Naive thymus-derived CD4-positive, alpha-beta T cell (primary cell): ENCODE measurements at regions not wholly inside any gene's neighbourhood (a gene's known extent, or its start where the extent isn't known, plus 50 kb on each side); places are given as distances from the start of the nearest gene placed in this dataset.

ENCODE experiments used
- ATAC-seq: fragments of 150-1000 bp; cut with Tn5 transposase; 2 replicates; pipeline ENCODE4 v1.10.0; 2021; ENCODE audit warnings: mild to moderate bottlenecking, moderate library complexity
- CTCF ChIA-PET: fragments of 350-600 bp; sonication (Branson Sonifier 250); formaldehyde crosslinking; loops from one replicate; lab custom pipeline; 2021; ENCODE audit warnings: antibody characterized with exemption; lab: Charles Lee
- POLR2A ChIA-PET: fragments of 350-600 bp; sonication (Branson Sonifier 250); formaldehyde crosslinking; loops from one replicate; lab custom pipeline; 2021; ENCODE audit warnings: antibody characterized with exemption, inconsistent platforms; lab: Charles Lee
- DNase-seq, 9 donors: peaks; one replicate each; pipeline versions ENCODE4 v3.0.0 to v3.0.0-alpha.2; 2020 to 2022; ENCODE audit warnings: mixed read lengths in 1 of 9
- H3K27ac ChIP-seq: one replicate; pipeline ENCODE4 v1.7.0; 2013; ENCODE audit warnings: mild to moderate bottlenecking, low read depth, low read length, moderate library complexity
- H3K27me3 ChIP-seq, 2 donors: one replicate each; pipeline ENCODE4 v1.7.0; 2013; ENCODE audit warnings: low read length in 2 of 2, mild to moderate bottlenecking in 2 of 2, moderate library complexity in 2 of 2; ENCODE audit not compliant: control insufficient read depth in 2 of 2, insufficient read depth in 2 of 2
- H3K36me3 ChIP-seq, 3 experiments: 1 replicate in 2 of 3; 2 replicates in 1 of 3; pipeline ENCODE4 v1.7.0; 2013; ENCODE audit warnings: low read length in 3 of 3, mild to moderate bottlenecking in 3 of 3, moderate library complexity in 1 of 3; ENCODE audit not compliant: insufficient read depth in 3 of 3, control insufficient read depth in 2 of 3
- H3K4me1 ChIP-seq, 2 donors: one replicate each; pipeline ENCODE4 v1.7.0; 2013; ENCODE audit warnings: low read length in 2 of 2, mild to moderate bottlenecking in 2 of 2, moderate library complexity in 1 of 2; ENCODE audit not compliant: control insufficient read depth in 2 of 2, insufficient read depth in 2 of 2
- H3K4me3 ChIP-seq: 2 replicates; pipeline ENCODE4 v1.7.0; 2013; ENCODE audit warnings: mild to moderate bottlenecking, low read length
- H3K9me3 ChIP-seq, 3 experiments: 1 replicate in 2 of 3; 2 replicates in 1 of 3; pipeline ENCODE4 v1.7.0; 2013; ENCODE audit warnings: low read length in 3 of 3; ENCODE audit not compliant: control insufficient read depth in 2 of 3
- H3K27ac Mint-ChIP-seq, 9 donors: one replicate each; pipeline ENCODE4 v1.8.0; 2020 to 2022; ENCODE audit warnings: mixed read lengths in 9 of 9, mild to moderate bottlenecking in 8 of 9, moderate library complexity in 5 of 9, inconsistent platforms in 2 of 9
- H3K27me3 Mint-ChIP-seq, 5 donors: one replicate each; pipeline ENCODE4 v1.8.0; 2021 to 2022; ENCODE audit warnings: mixed read lengths in 5 of 5, mild to moderate bottlenecking in 1 of 5
- H3K36me3 Mint-ChIP-seq, 5 donors: one replicate each; pipeline ENCODE4 v1.8.0; 2020 to 2022; ENCODE audit warnings: mixed read lengths in 5 of 5, mild to moderate bottlenecking in 3 of 5, inconsistent platforms in 1 of 5
- H3K4me1 Mint-ChIP-seq, 7 donors: one replicate each; pipeline ENCODE4 v1.8.0; 2020 to 2022; ENCODE audit warnings: mixed read lengths in 7 of 7, mild to moderate bottlenecking in 3 of 7, inconsistent platforms in 1 of 7
- H3K4me3 Mint-ChIP-seq, 10 donors: one replicate each; pipeline ENCODE4 v1.8.0; 2020 to 2022; ENCODE audit warnings: mild to moderate bottlenecking in 10 of 10, mixed read lengths in 10 of 10, moderate library complexity in 6 of 10, inconsistent platforms in 2 of 10
- H3K9me3 Mint-ChIP-seq, 11 donors: one replicate each; pipeline ENCODE4 v1.8.0; 2020 to 2022; ENCODE audit warnings: mixed read lengths in 11 of 11, mild to moderate bottlenecking in 4 of 11, inconsistent platforms in 1 of 11, moderate library complexity in 1 of 11
- intact Hi-C, 2 donors: fragments of 100-400 bp; cut with micrococcal nuclease; formaldehyde crosslinking; loops; one replicate each; pipeline ENCODE4 v1.15.1; 2023

DNA sequence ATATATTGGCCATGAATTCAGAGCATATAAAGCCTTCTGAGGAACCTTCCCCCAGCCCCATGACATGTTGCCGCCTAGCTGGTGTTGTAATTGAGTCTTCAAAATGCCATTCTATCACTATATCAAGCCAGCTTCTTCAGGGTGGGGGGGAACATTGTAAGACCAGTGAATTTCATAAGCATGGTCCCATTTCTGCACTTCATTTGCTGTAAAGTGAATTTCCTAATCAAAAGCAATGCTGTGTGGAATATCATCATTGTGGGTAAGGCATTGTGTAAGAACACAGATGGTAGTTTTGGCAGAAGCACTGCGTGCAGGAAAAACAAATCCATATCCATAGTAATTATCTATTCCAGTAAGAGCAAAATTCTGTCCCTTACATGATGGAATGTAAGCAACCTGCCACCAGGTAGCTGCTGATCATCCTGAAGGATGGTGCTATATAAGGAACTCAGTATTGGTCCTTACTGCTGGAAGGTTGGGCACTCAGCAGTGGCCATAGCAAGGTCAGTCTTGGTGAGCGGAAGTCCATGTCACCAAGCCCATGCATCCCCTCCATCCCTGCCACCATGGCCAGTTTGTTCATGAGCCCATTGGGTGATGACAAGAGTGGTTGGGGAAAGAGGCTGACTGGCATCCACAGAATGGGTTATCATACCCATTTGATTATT lies 159.4 kb downstream of the COPS8 start:
- POLR2A ChIA-PET, result no interaction called here
- CTCF ChIA-PET, result no interaction called here
- no peak for DNase-seq

DNA sequence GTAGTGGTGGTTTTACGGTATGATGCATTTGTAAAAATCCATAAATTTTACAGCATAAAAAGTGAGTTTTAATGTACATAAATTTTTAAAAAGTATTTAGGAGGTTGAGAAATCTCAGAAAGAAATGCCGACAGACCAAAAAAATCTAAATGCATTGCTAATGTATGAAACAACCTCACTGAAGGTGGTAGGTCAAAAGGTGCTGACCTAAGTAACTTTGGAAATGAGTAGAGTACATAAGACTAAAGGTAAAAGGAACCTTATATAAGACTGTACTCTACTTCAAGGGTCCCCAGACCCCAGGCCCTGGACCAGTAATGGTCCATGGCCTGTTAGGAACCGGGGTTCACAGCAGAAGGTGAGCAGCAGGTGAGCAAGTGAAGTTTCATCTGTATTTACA lies 163.4 kb downstream of the COL6A3 start:
- Histone ChIP-seq H3K4me1 (no peaks in the 10 kb centered on the region), H3K27ac (no peak overlapping the region), H3K4me3 (no peak overlapping the region), H3K36me3 (no peaks in the 10 kb centered on the region), H3K27me3 (no peaks in the 10 kb centered on the region), H3K9me3 (no peaks in the 10 kb centered on the region)
- ATAC-seq (no peak), DNase-seq (no peak)
- Mint-ChIP-seq H3K4me1 (no peaks in the 10 kb centered on the region), H3K27me3 (peaks cover 8 to 26% (median 13%) of the 10 kb centered on the region in 5 donors), H3K9me3 (peaks cover 0 to 10% (median 0%) of the 10 kb centered on the region in 11 donors), H3K4me3 (no peak overlapping the region), H3K27ac (no peak overlapping the region), H3K36me3 (peaks cover 0 to 4% (median 0%) of the 10 kb centered on the region in 5 donors)
- CTCF ChIA-PET, result no interaction called here
- intact Hi-C loops, result no loop called here
- POLR2A ChIA-PET, result no interaction called here

More for the DNA sequence above, 159.4 kb downstream of the COPS8 start:
- H3K27me3 Mint-ChIP-seq, result peaks cover 2 to 31% (median 16%) of the 10 kb centered on the region in 5 donors
- intact Hi-C loops, result no loop called here
- Histone ChIP-seq H3K4me1 (no peaks in the 10 kb centered on the region), H3K4me3 (no peak overlapping the region), H3K27ac (no peak overlapping the region), H3K36me3 (no peaks in the 10 kb centered on the region), H3K27me3 (no peaks in the 10 kb centered on the region), H3K9me3 (peaks cover 0 to 19% (median 0%) of the 10 kb centered on the region in 3 experiments)
- H3K27ac Mint-ChIP-seq, result no peak overlapping the region
- peaks cover 0 to 4% (median 4%) of the 10 kb centered on the region in 5 donors for H3K36me3 Mint-ChIP-seq
- no peak overlapping the region for H3K4me3 Mint-ChIP-seq
- ATAC-seq, result no peak
- H3K9me3 Mint-ChIP-seq, result peaks cover 0 to 47% (median 16%) of the 10 kb centered on the region in 11 donors
- no peaks in the 10 kb centered on the region for H3K4me1 Mint-ChIP-seq

- Mint-ChIP-seq H3K9me3 (peaks cover 0 to 5% (median 0%) of the 10 kb centered on the region in 11 donors), H3K4me1 (no peaks in the 10 kb centered on the region), H3K27me3 (peaks cover 6 to 24% (median 11%) of the 10 kb centered on the region in 5 donors), H3K36me3 (peaks cover 0 to 4% (median 0%) of the 10 kb centered on the region in 5 donors), H3K4me3 (no peak overlapping the region), H3K27ac (no peak overlapping the region)
- ATAC-seq, result no peak
- no peak overlapping the region for H3K27ac ChIP-seq
- no peaks in the 10 kb centered on the region for H3K4me1 ChIP-seq
- CTCF ChIA-PET, result no interaction called here
- H3K4me3 ChIP-seq, result no peak overlapping the region
- no peak for DNase-seq
- no peaks in the 10 kb centered on the region for H3K9me3 ChIP-seq
- intact Hi-C loops, result no loop called here
- no peaks in the 10 kb centered on the region for H3K27me3 ChIP-seq
- POLR2A ChIA-PET, result no interaction called here
- no peaks in the 10 kb centered on the region for H3K36me3 ChIP-seq
These were observed 162.0 kb downstream of the COL6A3 start for GRCh38 chr2:237251986-237252385.

DNA sequence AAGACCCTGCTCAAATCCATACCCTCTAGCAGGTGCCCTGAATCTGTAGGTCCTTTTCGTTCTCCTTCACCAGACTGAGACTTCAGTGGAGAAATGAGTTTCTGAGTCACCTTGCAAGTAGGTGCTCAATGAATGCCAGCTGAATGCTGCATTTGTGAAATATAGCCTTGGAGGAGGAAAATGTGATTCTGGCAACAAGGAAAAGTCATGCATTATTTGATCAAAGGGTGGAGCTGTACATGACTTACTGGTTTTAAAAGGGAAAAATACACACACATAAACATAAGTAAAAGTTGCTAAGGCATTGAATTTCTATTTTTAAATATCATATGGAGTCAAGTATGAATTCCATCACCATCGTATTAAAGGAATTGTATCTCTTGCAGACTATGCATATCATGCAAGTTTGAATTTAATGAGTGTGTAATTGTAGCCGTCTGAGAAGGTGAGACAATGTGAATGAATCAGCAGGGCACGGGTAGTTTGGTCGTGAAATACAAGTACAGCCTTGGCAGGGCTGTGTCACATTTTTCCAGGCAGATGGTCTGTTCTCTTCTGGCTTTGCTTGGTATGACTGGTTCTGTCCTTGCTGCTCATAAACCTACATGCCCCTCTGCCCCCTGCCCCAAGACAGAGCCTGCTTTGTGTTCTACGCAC lies 160.8 kb downstream of the COL6A3 start:
- Mint-ChIP-seq H3K4me3 (no peak overlapping the region), H3K9me3 (peaks cover 0 to 5% (median 0%) of the 10 kb centered on the region in 11 donors), H3K36me3 (peaks cover 0 to 4% (median 0%) of the 10 kb centered on the region in 5 donors)

GRCh38 chr2:237254369-237254861 lies 159.5 kb downstream of the COL6A3 start:
- ATAC-seq, result no peak
- peaks cover 10 to 18% (median 12%) of the 10 kb centered on the region in 5 donors for H3K27me3 Mint-ChIP-seq
- ChIA-PET POLR2A (no interaction called here), CTCF (no interaction called here)
- no peak overlapping the region for H3K4me3 Mint-ChIP-seq
- peaks cover 3 to 9% (median 5%) of the 10 kb centered on the region in 7 donors for H3K4me1 Mint-ChIP-seq
- DNase-seq, result no peak
- intact Hi-C loops, result no loop called here
- peaks cover 0 to 2% (median 0%) of the 10 kb centered on the region in 11 donors for H3K9me3 Mint-ChIP-seq
- H3K9me3 ChIP-seq, result no peaks in the 10 kb centered on the region
- H3K27ac Mint-ChIP-seq, result no peak overlapping the region
- H3K36me3 ChIP-seq, result no peaks in the 10 kb centered on the region
- no peaks in the 10 kb centered on the region for H3K4me1 ChIP-seq
- H3K36me3 Mint-ChIP-seq, result peaks cover 0 to under 1% (median 0%) of the 10 kb centered on the region in 5 donors
- no peaks in the 10 kb centered on the region for H3K27me3 ChIP-seq
- no peak overlapping the region for H3K27ac ChIP-seq
- no peak overlapping the region for H3K4me3 ChIP-seq

More for the DNA sequence above, 160.8 kb downstream of the COL6A3 start:
- POLR2A ChIA-PET, result no interaction called here
- H3K4me3 ChIP-seq, result no peak overlapping the region
- intact Hi-C loops, result no loop called here
- no peaks in the 10 kb centered on the region for H3K27me3 ChIP-seq
- H3K27ac ChIP-seq, result no peak overlapping the region
- Mint-ChIP-seq H3K27me3 (peaks cover 8 to 27% (median 14%) of the 10 kb centered on the region in 5 donors), H3K27ac (no peak overlapping the region), H3K4me1 (peaks cover 3 to 8% (median 5%) of the 10 kb centered on the region in 7 donors)
- H3K36me3 ChIP-seq, result no peaks in the 10 kb centered on the region
- DNase-seq (no peak), ATAC-seq (no peak)
- no peaks in the 10 kb centered on the region for H3K9me3 ChIP-seq
- H3K4me1 ChIP-seq, result no peaks in the 10 kb centered on the region
- CTCF ChIA-PET, result no interaction called here

- Mint-ChIP-seq H3K27me3 (peaks cover 7 to 15% (median 10%) of the 10 kb centered on the region in 5 donors), H3K4me1 (peaks cover 3 to 9% (median 5%) of the 10 kb centered on the region in 7 donors), H3K36me3 (no peaks in the 10 kb centered on the region), H3K4me3 (no peak overlapping the region), H3K27ac (no peak overlapping the region), H3K9me3 (no peaks in the 10 kb centered on the region)
- Histone ChIP-seq H3K4me3 (no peak overlapping the region), H3K36me3 (no peaks in the 10 kb centered on the region), H3K27me3 (no peaks in the 10 kb centered on the region), H3K4me1 (no peaks in the 10 kb centered on the region), H3K27ac (no peak overlapping the region), H3K9me3 (no peaks in the 10 kb centered on the region)
- DNase-seq (no peak), ATAC-seq (no peak)
- intact Hi-C loops, result no loop called here
- CTCF ChIA-PET, result no interaction called here
- POLR2A ChIA-PET, result no interaction called here
These were observed 158.9 kb downstream of the COL6A3 start for GRCh38 chr2:237254911-237255578.
